Heart left ventricle (tissue), 16 donors: ENCODE measurements at regions not wholly inside any gene's neighbourhood (a gene's known extent, or its start where the extent isn't known, plus 50 kb on each side); places are given as distances from the start of the nearest gene placed in this dataset.

ENCODE experiments used
- ATAC-seq, 4 donors: fragments of 200-7000 bp; cut with Tn5 transposase; one replicate each; pipeline ENCODE4 v1.9.1; 2020 to 2022; ENCODE audit warnings: moderate library complexity in 4 of 4, mild to moderate bottlenecking in 3 of 4, moderate number of reproducible peaks in 1 of 4
- DNase-seq, 5 donors: peaks; one replicate each; pipeline ENCODE4 v3.0.0-alpha.2; 2020
- H3K27ac ChIP-seq, 12 donors: fragments of 200-600 bp; sonication (generic) in 4 of 12; one replicate each; pipeline versions ENCODE4 v1.5.0 to v1.8.0; 2016 to 2022; ENCODE audit warnings: mild to moderate bottlenecking in 2 of 12
- H3K27me3 ChIP-seq, 9 donors: fragments of 200-600 bp; sonication (generic) in 2 of 9; one replicate each; pipeline versions ENCODE4 v1.5.1 to v1.8.0; 2016 to 2022; ENCODE audit warnings: mild to moderate bottlenecking in 3 of 9
- H3K36me3 ChIP-seq, 9 donors: fragments of 200-600 bp; sonication (generic) in 2 of 9; one replicate each; pipeline versions ENCODE4 v1.5.0 to v1.8.0; 2018 to 2022; ENCODE audit warnings: mild to moderate bottlenecking in 2 of 9
- H3K4me1 ChIP-seq, 12 donors: fragments of 200-600 bp; sonication (generic) in 4 of 12; one replicate each; pipeline versions ENCODE4 v1.5.0 to v1.8.0; 2016 to 2022; ENCODE audit warnings: mild to moderate bottlenecking in 3 of 12
- H3K4me3 ChIP-seq, 12 donors: fragments of 200-600 bp; sonication (generic) in 4 of 12; one replicate each; pipeline versions ENCODE4 v1.5.0 to v1.8.0; 2017 to 2022; ENCODE audit warnings: mild to moderate bottlenecking in 9 of 12, moderate library complexity in 4 of 12
- H3K9me3 ChIP-seq, 12 donors: fragments of 200-600 bp; sonication (generic) in 4 of 12; one replicate each; pipeline versions ENCODE4 v1.5.0 to v1.8.0; 2016 to 2022; ENCODE audit warnings: mild to moderate bottlenecking in 1 of 12
- POLR2A ChIP-seq, 2 donors: fragments of 450-650 bp; IDR thresholded peaks; one replicate each; pipeline ENCODE4 v1.6.1; 2017; ENCODE audit warnings: antibody characterized with exemption in 2 of 2, mild to moderate bottlenecking in 2 of 2, moderate library complexity in 2 of 2
- WGBS, 4 donors: extraction: QIAGEN DNeasy Blood & Tissue Kit in 2 of 4; methylation state at CpG; one replicate each; pipeline versions ENCODE4 v1.1.5 to v1.1.7; 2013 to 2018; 5-methylcytosine and 5-hydroxymethylcytosine counted together
- intact Hi-C, 10 donors: fragments of 100-400 bp; cut with DNase I; formaldehyde crosslinking; loops; one replicate each; pipeline versions ENCODE4 v1.11.1 to v1.14.2; 2022
- TF ChIP-seq, protein P1 (sequence below), 12 donors: fragments of 200-600 bp; sonication (generic) in 4 of 12; IDR thresholded peaks; one replicate each; pipeline versions ENCODE4 v1.5.0 to v1.8.0; 2018 to 2022; ENCODE audit warnings: antibody characterized with exemption in 12 of 12, mild to moderate bottlenecking in 5 of 12
- donor health status: ischemic (EF 13 %, LVEDD 7.1; RV severe dilation, severe dysfunction).
- donor health status: healthy with polysubstance abuse.
- donor health status: DM: no; HTN: yes; CAD: no.
- donor health status: DM: no; HTN: no; CAD: no.
- donor health status: ischemic (EF 25% LVEDD 6.9; RV normal size, moderate dysfunction).
- donor health status: ischemic (EF 25% LVEDD 5.7; RV mildly dilated, moderate dysfunction).
- donor health status: healthy.
- donor health status: DM: yes; HTN: yes; CAD: no.
- donor health status: ischemic (EF 35%, LVEDD 5.7; RV mildly dilated, moderate dysfunction).
- donor health status: nonischemic (EF 11% LVEDD 7.7; RV severe dilation, severe dysfunction).
- donor health status: DM: yes; HTN: yes; CAD: no.
- donor health status: PGD.
- donor health status: ischemic (EF 29% LVEDD 5.4; RV normal size, mild dysfunction).
- donor health status: nonischemic (EF 23%, LVEDD 6.1; RV moderate dilation, normal function).

DNA sequence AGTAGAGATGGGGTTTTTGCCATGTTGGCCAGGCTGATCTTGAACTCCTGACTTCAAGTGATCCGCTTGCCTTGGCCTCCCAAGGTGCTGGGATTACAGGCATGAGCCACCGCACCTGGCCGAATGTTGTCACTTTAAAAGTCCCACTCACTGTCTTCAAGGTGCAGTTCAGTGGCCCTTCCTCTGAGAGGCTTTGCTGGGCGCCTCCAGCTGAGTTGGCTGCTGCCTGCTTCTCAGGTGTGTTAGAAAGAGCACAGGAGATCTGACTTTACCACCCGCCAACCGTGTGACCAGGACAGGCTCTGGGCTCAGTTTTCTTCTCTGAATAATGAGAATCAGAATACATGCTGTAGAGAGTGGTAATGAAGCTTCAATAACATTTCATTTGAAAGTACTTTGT, 207.4 kb downstream of the CEP135 start:
- intact Hi-C loops: no loop called here
- no peak for DNase-seq
- Histone ChIP-seq H3K36me3 (no peaks in the 10 kb centered on the region), H3K27ac (no peak overlapping the region), H3K4me3 (no peak overlapping the region), H3K4me1 (no peaks in the 10 kb centered on the region), H3K9me3 (no peaks in the 10 kb centered on the region), H3K27me3 (peaks cover 0 to 4% (median 0%) of the 10 kb centered on the region in 9 donors)
- 84 to 92% (median 86%) methylated on average over 4 to 6 of the region's 6 CpGs for WGBS, 4 donors
- TF ChIP-seq POLR2A (IDR thresholded peaks at IDR 0.05): no peak
- TF ChIP-seq, protein P1, sequence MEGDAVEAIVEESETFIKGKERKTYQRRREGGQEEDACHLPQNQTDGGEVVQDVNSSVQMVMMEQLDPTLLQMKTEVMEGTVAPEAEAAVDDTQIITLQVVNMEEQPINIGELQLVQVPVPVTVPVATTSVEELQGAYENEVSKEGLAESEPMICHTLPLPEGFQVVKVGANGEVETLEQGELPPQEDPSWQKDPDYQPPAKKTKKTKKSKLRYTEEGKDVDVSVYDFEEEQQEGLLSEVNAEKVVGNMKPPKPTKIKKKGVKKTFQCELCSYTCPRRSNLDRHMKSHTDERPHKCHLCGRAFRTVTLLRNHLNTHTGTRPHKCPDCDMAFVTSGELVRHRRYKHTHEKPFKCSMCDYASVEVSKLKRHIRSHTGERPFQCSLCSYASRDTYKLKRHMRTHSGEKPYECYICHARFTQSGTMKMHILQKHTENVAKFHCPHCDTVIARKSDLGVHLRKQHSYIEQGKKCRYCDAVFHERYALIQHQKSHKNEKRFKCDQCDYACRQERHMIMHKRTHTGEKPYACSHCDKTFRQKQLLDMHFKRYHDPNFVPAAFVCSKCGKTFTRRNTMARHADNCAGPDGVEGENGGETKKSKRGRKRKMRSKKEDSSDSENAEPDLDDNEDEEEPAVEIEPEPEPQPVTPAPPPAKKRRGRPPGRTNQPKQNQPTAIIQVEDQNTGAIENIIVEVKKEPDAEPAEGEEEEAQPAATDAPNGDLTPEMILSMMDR (IDR thresholded peaks at IDR 0.05): no peak
- no peak for ATAC-seq

DNA sequence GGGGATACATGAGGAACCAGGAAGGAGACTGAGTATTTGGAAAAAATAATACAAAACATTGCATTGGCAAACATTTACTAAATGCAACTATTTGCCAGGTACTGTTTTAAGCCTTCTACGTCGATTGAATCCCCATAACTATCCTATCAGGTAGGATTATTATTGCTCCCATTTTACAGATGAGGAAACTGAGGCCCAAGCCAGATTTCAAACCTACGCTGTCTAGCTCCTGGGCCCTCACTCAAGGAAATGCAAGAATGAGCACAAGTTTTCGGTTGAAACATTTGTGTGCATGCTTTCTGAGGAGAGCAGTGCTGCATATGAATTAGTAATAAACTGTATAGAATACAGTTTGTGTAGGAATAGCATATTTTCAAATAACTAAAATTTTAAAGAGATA, 206.7 kb downstream of the CEP135 start:
- H3K9me3 ChIP-seq: no peaks in the 10 kb centered on the region
- H3K27me3 ChIP-seq: peaks cover 0 to 4% (median 0%) of the 10 kb centered on the region in 9 donors
- DNase-seq: no peak
- WGBS, 4 donors: 92 to 97% (median 96%) methylated on average over 4 of the region's 4 CpGs
- no peak overlapping the region for H3K27ac ChIP-seq
- intact Hi-C loops: no loop called here
- ATAC-seq: no peak
- H3K4me3 ChIP-seq: no peak overlapping the region
- no peak for TF ChIP-seq POLR2A (IDR thresholded peaks at IDR 0.05)
- TF ChIP-seq, protein P1 (IDR thresholded peaks at IDR 0.05): no peak
- H3K4me1 ChIP-seq: no peaks in the 10 kb centered on the region
- H3K36me3 ChIP-seq: no peaks in the 10 kb centered on the region

DNA sequence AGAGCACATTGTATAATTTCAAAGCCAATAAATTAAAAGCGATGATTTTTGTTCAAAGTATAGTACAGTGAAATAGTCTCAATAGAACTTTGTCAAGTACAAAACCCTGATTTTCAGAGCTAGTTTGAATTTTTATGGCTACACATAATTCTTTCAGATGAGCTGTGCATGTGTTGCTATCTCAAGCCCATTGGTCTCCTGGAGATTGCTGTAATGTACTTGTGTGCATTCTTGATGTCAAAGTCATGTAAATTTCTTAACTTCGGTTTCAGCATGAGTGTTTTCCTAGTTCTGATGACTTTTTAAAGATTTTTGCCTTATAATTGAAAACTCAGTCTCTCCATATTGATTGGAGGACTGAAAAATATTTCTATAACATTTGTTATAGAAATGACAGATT, 200.8 kb downstream of the CEP135 start:
- 50 to 81% (median 63%) methylated on average over 2 of the region's 2 CpGs for WGBS, 4 donors
- Histone ChIP-seq H3K27ac (no peak overlapping the region), H3K27me3 (peaks cover 0 to 5% (median 0%) of the 10 kb centered on the region in 9 donors), H3K9me3 (no peaks in the 10 kb centered on the region), H3K36me3 (no peaks in the 10 kb centered on the region), H3K4me1 (no peaks in the 10 kb centered on the region), H3K4me3 (no peak overlapping the region)
- TF ChIP-seq, protein P1 (IDR thresholded peaks at IDR 0.05): no peak
- TF ChIP-seq POLR2A (IDR thresholded peaks at IDR 0.05): no peak
- ATAC-seq (no peak), DNase-seq (no peak)
- intact Hi-C loops: no loop called here

DNA sequence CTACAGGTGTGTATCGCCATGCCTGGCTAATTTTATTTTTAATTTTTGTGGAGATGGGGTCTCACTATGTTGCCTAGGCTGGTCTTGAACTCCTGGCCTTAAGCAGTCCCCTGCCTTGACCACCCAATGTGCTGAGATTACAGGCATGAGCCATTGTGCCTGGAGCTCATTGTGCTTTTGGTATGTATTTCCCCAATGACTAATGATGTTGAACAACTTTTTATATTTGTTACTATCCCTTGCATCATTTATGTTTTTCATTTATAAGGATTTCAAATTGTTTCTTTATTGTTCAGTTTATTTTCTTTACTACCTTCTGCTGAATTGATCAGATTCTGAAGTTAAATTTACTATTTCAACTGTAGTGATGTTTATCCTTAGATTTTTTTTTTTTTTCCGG, 199.7 kb downstream of the CEP135 start:
- Histone ChIP-seq H3K4me3 (no peak overlapping the region), H3K4me1 (no peaks in the 10 kb centered on the region), H3K9me3 (no peaks in the 10 kb centered on the region), H3K27ac (no peak overlapping the region), H3K36me3 (no peaks in the 10 kb centered on the region), H3K27me3 (peaks cover 0 to 4% (median 0%) of the 10 kb centered on the region in 9 donors)
- ATAC-seq (no peak), DNase-seq (no peak)
- intact Hi-C loops: no loop called here
- WGBS, 4 donors: 94 to 100% (median 98%) methylated on average over 2 of the region's 2 CpGs
- TF ChIP-seq, protein P1 (IDR thresholded peaks at IDR 0.05): no peak
- no peak for TF ChIP-seq POLR2A (IDR thresholded peaks at IDR 0.05)
